HG03064 (cell line): ENCODE measurements at regions not wholly inside any gene's neighbourhood (a gene's known extent, or its start where the extent isn't known, plus 50 kb on each side); places are given as distances from the start of the nearest gene placed in this dataset.

Source experiments
- ATAC-seq: cut with Tn5 transposase; IDR thresholded peaks from one replicate; pipeline ENCODE4 v1.9.1; 2021; ENCODE audit warnings: low read depth; ENCODE audit not compliant: unreplicated experiment

GRCh38 chr20:53839423-53840176 is 230.8 kb downstream of the BCAS1 start:
- ATAC-seq = peak; percentile 61

GRCh38 chr20:53838311-53838868 is 232.0 kb downstream of the BCAS1 start:
- ATAC-seq = no peak

DNA sequence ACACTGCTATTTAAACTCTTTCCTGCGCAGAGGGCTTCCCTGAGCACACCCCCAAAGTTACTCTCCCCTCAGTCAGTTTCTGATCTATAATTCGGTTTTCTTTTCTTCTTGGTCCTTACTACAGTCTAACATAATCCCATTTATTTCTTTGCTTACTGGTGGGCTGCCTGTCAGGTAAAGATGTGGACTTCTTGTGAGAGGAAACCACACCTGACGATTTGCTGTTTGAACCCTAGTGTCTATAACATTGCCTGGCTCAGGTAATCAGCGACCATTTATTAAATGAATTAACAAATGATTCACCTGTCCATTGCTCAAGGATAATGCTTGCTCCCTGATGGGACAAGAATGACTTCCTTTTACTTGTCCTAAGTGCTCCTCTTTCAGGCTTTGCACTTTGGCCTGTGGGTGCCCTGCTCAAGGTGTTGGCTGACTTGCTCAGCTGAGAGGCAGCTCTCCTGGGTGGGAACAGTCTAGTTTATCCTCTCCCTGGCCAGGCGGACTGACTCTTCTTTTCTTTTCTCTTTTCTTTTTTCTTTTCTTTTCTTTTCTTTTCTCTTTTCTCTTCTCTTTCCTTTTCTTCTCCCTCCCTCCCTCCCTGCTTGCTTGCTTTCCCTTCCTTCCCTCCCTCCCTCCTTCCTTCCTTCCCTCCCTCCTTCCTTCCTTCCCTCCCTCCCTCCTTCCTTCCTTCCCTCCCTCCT is 233.1 kb downstream of the BCAS1 start:
- no peak for ATAC-seq

- no peak for ATAC-seq
These were observed 235.6 kb downstream of the BCAS1 start for GRCh38 chr20:53834749-53835148.

DNA sequence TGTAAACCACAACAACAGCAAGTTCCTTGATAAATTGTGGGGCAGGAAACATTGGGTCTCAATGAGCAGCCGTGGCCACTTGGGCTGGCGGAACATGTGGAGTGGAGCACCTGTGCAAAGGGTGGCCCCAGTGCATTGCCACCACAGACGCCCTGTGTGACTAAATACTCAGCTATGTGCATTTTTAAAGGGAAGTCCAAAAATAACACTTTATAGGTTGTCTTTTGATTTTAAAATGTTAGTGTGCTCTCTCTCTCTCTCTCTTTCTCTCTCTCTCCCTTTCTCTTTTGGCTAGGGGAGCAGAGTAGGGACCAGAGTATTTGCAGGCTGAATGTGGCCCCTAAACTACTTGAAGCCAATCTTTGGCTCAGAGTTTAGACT is 236.3 kb downstream of the BCAS1 start:
- no peak for ATAC-seq

DNA sequence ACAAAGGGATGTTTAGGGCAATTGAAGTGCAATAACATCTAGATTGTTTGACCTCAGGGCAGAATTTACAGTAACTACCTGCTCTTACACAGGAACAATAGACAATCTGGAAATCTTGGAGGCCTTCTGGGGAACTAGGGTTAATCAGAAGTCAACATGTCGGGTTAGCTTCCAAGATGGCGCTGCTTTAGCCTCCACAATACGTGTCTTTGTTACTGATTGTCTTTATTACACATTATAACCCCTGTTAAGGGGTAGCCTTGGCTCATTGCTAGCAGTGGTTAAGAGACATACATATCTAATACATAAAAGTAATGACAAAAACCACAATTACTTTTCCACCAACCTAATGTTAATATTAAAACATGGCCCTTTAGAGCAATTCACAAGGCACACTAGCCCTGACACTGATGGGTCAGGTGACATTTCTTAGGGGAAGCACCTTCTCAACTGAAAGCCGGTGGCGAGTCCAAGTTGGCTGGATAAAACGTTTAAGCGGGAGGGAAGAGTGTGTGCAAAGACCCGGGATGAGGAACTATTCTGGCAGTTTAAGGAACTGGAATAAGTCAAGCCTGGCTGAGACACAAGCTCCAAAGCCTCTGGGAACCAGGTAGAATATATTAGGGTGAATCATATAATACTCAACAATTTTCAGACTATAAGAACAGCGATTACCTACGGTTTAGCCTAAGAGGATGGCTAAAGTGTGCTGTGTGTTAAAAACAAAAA is 236.9 kb downstream of the BCAS1 start:
- no peak for ATAC-seq

DNA sequence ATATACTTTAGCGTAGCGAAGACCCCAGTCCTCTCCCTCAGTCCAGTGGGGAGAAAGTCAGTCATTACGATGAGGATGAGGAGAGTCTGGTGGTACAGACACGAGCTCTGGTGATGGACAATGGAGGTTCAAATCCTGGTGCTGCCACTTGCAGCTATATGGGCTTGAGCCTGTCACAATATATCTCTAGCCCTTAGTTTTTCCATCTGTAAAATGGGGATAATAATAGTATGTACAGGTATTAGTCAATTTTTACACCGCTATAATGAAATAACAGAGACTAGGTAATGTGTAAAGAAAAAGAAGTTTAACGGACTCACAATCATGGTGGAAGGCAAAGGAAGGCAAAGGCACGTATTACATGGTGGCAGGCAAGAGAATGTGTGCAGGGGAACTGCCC is 237.9 kb downstream of the BCAS1 start:
- no peak for ATAC-seq

DNA sequence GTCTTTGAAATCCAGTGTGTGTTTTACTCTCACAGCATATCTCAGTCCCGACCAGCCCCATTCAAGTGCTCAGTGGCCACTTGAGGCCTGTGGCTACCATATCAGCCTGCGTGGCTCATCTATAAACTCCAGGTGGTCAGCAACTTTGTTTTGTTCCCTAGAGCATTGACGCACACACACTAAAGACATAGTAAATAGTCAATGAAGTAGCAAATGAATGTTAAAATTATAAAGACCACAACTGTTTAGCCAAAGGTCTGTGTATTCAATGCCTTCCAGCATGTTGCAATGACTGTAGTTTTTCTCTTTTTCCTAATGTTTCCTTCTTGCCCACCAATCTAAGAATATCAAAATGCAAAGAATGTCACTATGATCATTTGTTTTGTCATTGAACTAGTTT is 238.2 kb upstream of the ZNF217 start:
- no peak for ATAC-seq

GRCh38 chr20:53831228-53831627 is 237.6 kb upstream of the ZNF217 start:
- ATAC-seq = no peak

DNA sequence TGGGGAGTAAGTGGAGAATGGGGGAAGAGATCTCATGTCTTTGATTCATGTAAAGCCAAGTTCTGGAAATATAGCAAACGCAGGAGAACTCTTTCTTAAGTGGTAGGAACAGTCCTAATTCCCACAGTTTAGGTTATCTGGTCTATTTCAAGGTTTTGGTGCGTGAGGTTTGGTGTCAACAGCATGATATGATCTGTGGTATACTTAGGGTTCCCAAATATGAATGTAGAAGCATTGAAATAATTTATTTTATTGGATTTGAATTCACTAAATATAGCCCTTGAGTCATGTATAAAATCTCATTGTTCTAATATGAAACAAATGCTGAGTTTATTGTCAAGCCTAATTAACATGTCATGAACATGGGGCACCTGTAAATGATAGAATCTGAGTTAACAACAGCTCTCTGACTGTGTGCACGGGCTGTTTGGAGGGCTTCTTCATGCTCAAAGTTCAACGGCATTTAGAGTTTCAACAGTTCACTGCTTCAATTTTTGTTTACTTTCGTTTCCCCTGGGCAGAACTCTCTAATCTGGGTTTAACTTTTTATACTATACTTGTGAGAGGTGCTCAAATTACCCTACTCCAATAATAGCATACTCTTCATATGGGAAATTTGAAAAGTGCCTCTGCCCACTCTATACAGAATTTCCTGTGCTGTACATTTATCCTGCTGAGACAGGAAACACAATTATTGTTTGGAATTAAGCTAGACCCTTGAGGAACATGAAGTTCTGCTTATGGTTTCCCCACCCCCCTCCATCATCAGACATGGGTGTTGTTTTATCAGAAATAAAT is 236.3 kb upstream of the ZNF217 start:
- ATAC-seq = no peak

- ATAC-seq = no peak
These were observed 235.7 kb upstream of the ZNF217 start for GRCh38 chr20:53829255-53829723.

DNA sequence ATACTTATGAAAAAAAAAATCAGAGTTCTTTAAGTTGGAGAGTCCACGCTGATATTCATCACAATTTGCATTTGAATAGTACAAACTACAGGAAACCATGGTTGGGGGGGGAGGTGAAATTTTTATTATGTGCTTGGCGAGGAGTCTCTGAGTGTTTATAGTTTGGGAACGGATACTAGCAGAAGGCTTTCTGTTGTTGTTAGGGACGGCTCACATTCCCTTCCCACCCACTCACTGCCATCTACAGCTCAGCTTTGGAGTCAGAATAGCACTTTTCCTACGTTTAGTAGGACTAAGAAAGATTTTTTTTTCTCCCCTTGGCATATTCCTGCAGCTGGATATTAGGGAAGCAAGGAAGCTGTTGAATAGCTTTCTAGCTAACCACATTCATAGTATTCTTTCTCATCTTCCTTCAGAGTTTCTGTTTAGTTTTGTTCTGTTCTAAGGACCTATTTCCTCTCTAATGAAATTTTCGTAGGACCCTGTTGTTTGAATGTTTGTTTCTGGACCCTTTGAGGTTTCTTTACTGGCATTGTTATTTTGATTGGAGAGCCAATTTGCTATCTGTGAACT is 235.1 kb upstream of the ZNF217 start:
- ATAC-seq = no peak

GRCh38 chr20:53828088-53828681 is 234.5 kb upstream of the ZNF217 start:
- ATAC-seq = no peak

- no peak for ATAC-seq
These were observed 233.9 kb upstream of the ZNF217 start for GRCh38 chr20:53827292-53828087.

DNA sequence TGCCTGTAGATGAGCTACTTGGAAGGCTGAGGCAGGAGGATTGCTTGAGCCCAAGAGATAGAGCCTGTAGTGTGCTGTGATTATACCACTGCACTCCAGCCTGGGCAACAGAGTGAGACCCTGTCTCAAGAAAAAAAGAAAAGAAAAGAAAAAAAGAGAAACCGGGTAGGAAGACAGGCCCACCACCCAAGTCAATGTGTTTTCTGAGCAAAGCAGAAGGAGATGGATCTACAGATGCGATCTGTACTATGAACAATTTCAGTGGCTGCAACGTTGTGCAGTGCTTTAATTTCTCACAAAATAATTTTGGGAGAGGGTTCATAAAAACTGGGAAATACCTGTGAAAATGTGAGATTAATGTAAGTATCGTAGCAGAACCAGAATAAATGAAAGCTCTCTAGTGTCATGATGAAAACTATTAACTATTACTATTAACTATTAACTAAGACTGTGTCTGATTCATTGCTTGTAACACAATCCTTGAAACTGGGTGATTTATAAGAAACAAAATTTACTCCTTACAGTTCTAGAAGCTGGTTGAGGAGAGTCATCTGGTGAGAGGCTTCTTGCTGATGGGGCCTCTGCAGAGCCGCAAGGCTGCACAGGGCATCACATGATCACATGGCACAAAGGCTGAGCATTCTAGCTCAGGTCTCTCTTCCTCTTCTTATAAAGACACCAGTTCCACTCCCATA is 233.1 kb upstream of the ZNF217 start:
- ATAC-seq = peak; percentile 53

DNA sequence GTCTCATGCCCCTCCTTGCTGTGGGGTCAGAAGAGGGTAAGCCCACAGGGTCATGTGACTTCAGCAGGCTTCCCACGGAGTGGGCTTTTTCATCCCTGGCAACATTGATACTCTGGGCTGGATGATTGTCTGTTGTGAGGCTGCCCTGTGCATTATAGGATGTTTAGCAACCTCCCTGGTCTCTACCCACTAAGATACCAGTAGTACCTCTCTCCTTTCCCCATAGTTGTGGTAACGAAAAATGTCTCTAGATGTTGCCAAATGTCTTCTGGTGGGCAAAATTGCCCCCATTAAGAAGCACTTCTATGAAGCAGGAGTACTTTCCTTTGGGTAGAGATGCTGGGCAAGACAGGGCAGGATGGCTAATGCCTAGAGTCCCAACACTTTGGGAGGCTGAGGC is 232.5 kb upstream of the ZNF217 start:
- ATAC-seq = no peak

DNA sequence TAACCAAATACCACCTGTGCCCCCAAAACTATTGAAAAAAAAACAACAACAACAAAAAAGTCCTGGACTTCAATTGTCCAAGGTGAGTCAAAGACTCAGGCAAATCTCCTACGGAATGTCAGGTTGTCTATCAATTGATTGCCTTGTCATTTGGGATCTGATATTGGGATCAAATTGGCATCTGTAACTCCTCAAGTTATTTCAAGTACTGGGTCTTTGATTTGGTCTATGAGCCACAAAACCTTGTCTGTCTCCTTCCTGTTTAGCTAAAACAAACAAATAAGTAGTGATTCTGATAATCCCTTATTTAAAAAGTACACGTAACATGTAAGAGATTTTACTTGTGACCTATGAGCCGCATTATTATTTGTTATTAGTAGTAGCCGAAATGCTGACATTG is 231.6 kb upstream of the ZNF217 start:
- no peak for ATAC-seq

GRCh38 chr20:53824779-53825178 is 231.1 kb upstream of the ZNF217 start:
- ATAC-seq = no peak
